HG02642 (cell line): ENCODE measurements at regions not wholly inside any gene's neighbourhood (a gene's known extent, or its start where the extent isn't known, plus 50 kb on each side); places are given as distances from the start of the nearest gene placed in this dataset.

ENCODE experiments used
- ATAC-seq: cut with Tn5 transposase; IDR thresholded peaks from one replicate; pipeline ENCODE4 v1.9.1; 2021; ENCODE audit warnings: mild to moderate bottlenecking; ENCODE audit not compliant: unreplicated experiment, poor library complexity

GRCh38 chr2:103809415-103809814, 1044.5 kb upstream of the POU3F3 start:
- no peak for ATAC-seq

- no peak for ATAC-seq
These were observed 1043.9 kb upstream of the POU3F3 start for GRCh38 chr2:103809941-103810441.

- no peak for ATAC-seq
These were observed 1043.0 kb upstream of the POU3F3 start for GRCh38 chr2:103810875-103811274.

GRCh38 chr2:103814016-103814415, 1039.9 kb upstream of the POU3F3 start:
- no peak for ATAC-seq

- ATAC-seq = no peak
These were observed 1038.2 kb upstream of the POU3F3 start for GRCh38 chr2:103815731-103816130.

GRCh38 chr2:103817746-103818145, 1036.2 kb upstream of the POU3F3 start:
- no peak for ATAC-seq

- no peak for ATAC-seq
These were observed 1035.7 kb upstream of the POU3F3 start for GRCh38 chr2:103818176-103818575.

GRCh38 chr2:103819599-103819998, 1034.3 kb upstream of the POU3F3 start:
- no peak for ATAC-seq

GRCh38 chr2:103823847-103824246, 1030.1 kb upstream of the POU3F3 start:
- no peak for ATAC-seq

- ATAC-seq = no peak
These were observed 1006.6 kb upstream of the POU3F3 start for GRCh38 chr2:103847276-103847675.

GRCh38 chr2:103859238-103859637, 994.7 kb upstream of the POU3F3 start:
- no peak for ATAC-seq

GRCh38 chr2:103860016-103860415, 993.9 kb upstream of the POU3F3 start:
- ATAC-seq = peak; percentile 70

- ATAC-seq = no peak
These were observed 985.5 kb upstream of the POU3F3 start for GRCh38 chr2:103868396-103868795.

- ATAC-seq = no peak
These were observed 980.1 kb upstream of the POU3F3 start for GRCh38 chr2:103873716-103874351.

- no peak for ATAC-seq
These were observed 978.8 kb upstream of the POU3F3 start for GRCh38 chr2:103875131-103875530.

GRCh38 chr2:103875531-103875930, 978.4 kb upstream of the POU3F3 start:
- no peak for ATAC-seq

GRCh38 chr2:103876611-103877010, 977.3 kb upstream of the POU3F3 start:
- no peak for ATAC-seq

- no peak for ATAC-seq
These were observed 974.8 kb upstream of the POU3F3 start for GRCh38 chr2:103879101-103879500.

- no peak for ATAC-seq
These were observed 973.7 kb upstream of the POU3F3 start for GRCh38 chr2:103880081-103880834.

- no peak for ATAC-seq
These were observed 966.3 kb upstream of the POU3F3 start for GRCh38 chr2:103887625-103888024.

GRCh38 chr2:103896182-103896581, 957.7 kb upstream of the POU3F3 start:
- ATAC-seq = no peak

- no peak for ATAC-seq
These were observed 955.4 kb upstream of the POU3F3 start for GRCh38 chr2:103898561-103898960.
